Activated CD4-positive, alpha-beta memory T cell treated with anti-CD3 and anti-CD28 coated beads for 36 hours (primary cell): ENCODE measurements at regions not wholly inside any gene's neighbourhood (a gene's known extent, or its start where the extent isn't known, plus 50 kb on each side); places are given as distances from the start of the nearest gene placed in this dataset.

Source experiments
- CTCF ChIA-PET: fragments of 350-600 bp; sonication (Branson Sonifier 250); formaldehyde crosslinking; loops from one replicate; lab custom pipeline; 2021; ENCODE audit warnings: antibody characterized with exemption, inconsistent platforms; lab: Charles Lee
- POLR2A ChIA-PET: fragments of 350-600 bp; sonication (Branson Sonifier 250); formaldehyde crosslinking; loops from one replicate; lab custom pipeline; 2021; ENCODE audit warnings: antibody characterized with exemption; lab: Charles Lee
- DNase-seq: peaks from one replicate; pipeline ENCODE4 v3.0.0-alpha.2; 2020
- H3K27ac Mint-ChIP-seq: one replicate; pipeline ENCODE4 v1.8.0; 2021; ENCODE audit warnings: mixed read lengths
- H3K27me3 Mint-ChIP-seq: one replicate; pipeline ENCODE4 v1.8.0; 2021; ENCODE audit warnings: mixed read lengths
- H3K36me3 Mint-ChIP-seq: one replicate; pipeline ENCODE4 v1.8.0; 2021; ENCODE audit warnings: mixed read lengths
- H3K4me1 Mint-ChIP-seq: one replicate; pipeline ENCODE4 v1.8.0; 2021; ENCODE audit warnings: low read depth, mixed read lengths
- H3K4me3 Mint-ChIP-seq: one replicate; pipeline ENCODE4 v1.8.0; 2021; ENCODE audit warnings: mild to moderate bottlenecking, mixed read lengths
- H3K9me3 Mint-ChIP-seq: one replicate; pipeline ENCODE4 v1.8.0; 2021; ENCODE audit warnings: mixed read lengths
- intact Hi-C: fragments of 100-400 bp; cut with micrococcal nuclease; formaldehyde crosslinking; loops from one replicate; pipeline ENCODE4 v1.15.1; 2023

DNA sequence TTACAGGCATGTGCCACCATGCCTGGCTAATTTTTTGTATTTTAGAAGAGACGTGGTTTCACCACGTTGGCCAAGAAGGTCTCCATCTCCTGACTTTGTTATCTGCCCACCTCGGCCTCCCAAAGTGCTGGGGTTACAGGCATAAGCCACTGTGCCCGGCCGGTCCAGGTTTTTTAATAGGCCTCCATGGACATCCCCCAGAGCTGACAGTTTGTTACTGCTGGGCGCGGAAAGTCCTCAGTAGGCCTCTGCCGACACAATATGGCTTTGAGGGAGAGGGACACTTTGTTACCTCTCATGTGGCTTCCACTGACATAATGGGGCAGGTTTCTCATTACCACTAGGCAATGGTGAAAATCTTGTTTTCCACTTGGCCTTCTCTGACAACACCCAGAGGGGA lies 152.0 kb downstream of the WNT7A start:
- DNase-seq = no peak
- ChIA-PET POLR2A (no interaction called here), CTCF (no interaction called here)
- peaks cover 24% of the 10 kb centered on the region for H3K27me3 Mint-ChIP-seq
- intact Hi-C loops = no loop called here
- H3K4me3 Mint-ChIP-seq = no peak overlapping the region
- H3K4me1 Mint-ChIP-seq = no peaks in the 10 kb centered on the region
- H3K27ac Mint-ChIP-seq = no peak overlapping the region
- peaks cover 11% of the 10 kb centered on the region for H3K9me3 Mint-ChIP-seq
- no peaks in the 10 kb centered on the region for H3K36me3 Mint-ChIP-seq

GRCh38 chr3:13723676-13724207 lies 156.1 kb downstream of the WNT7A start:
- CTCF ChIA-PET = interaction anchor here (0.6 kb wide), 1 partner anchor 67 kb away, joined by 4 read pairs; no protein-coding TSS in a partner anchor
- H3K4me3 Mint-ChIP-seq = no peak overlapping the region

DNA sequence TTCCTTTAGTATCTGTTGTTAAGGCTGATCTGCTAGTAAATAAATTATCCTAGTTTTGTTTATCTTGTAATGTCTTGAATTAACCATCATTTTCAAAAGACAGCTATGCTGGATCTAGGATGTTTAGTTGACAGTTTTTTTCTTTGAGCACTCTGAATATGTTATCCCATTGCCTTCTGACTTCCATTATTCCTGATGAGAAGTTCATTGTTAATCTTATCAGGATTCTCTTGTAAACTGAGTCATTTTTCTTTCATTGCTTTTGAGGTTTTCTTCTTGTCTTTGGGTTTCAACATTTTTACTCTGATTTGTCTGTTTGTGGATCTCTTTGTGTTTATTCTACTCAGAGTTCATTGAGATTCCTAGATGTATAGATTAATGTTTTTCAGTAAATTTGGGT lies 157.7 kb downstream of the WNT7A start:
- no peaks in the 10 kb centered on the region for H3K36me3 Mint-ChIP-seq
- intact Hi-C loops = no loop called here
- no peak for DNase-seq
- H3K4me1 Mint-ChIP-seq = no peaks in the 10 kb centered on the region
- peaks cover 22% of the 10 kb centered on the region for H3K9me3 Mint-ChIP-seq
- POLR2A ChIA-PET = no interaction called here
- CTCF ChIA-PET = no interaction called here
- H3K27ac Mint-ChIP-seq = no peak overlapping the region
- H3K4me3 Mint-ChIP-seq = no peak overlapping the region
- peaks cover under 1% of the 10 kb centered on the region for H3K27me3 Mint-ChIP-seq

More at GRCh38 chr3:13723676-13724207, 156.1 kb downstream of the WNT7A start:
- POLR2A ChIA-PET = no interaction called here
- no peaks in the 10 kb centered on the region for H3K36me3 Mint-ChIP-seq
- intact Hi-C loops = no loop called here
- no peaks in the 10 kb centered on the region for H3K4me1 Mint-ChIP-seq
- H3K9me3 Mint-ChIP-seq = peaks cover 22% of the 10 kb centered on the region
- H3K27ac Mint-ChIP-seq = no peak overlapping the region
- no peak for DNase-seq
- H3K27me3 Mint-ChIP-seq = peaks cover 5% of the 10 kb centered on the region

DNA sequence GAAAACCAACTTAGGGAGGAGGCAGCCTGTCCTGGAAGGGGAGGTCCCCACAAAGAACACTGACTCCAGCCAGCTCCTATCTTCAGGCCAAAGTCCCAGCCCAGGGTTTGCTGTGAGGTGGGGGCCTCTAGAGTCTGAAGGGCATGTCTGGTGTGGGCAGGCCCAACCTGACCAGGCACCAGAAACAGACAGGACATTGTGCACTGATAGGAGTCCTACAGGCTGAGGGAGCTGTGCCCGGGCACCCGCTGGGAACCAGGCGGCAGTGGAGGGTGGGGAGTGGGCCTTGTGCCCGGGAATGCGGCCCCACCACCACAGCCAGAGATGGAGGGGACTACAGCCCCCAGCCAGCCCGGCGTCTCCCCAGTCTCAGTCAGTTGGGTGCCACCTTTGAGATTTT lies 161.4 kb downstream of the WNT7A start:
- H3K36me3 Mint-ChIP-seq = no peaks in the 10 kb centered on the region

DNA sequence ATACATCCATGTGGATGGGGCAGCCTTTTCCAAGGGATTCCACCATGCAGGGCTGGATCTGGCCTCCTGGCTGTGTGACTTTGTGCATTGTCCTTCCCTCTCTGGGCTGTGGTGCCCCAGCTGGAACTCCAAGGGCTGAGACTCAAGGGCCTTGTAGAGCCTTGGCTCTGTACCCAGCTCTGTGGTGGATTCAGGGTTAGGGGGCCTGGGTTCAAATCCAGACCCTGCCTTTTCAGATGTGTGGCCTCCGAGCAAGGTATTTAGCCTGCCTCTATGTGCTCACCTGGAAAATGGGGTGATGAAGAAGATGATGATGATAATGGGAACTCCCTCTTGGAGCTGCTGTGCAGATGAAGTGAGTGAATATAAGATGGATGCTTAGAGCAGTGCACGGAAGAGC lies 161.9 kb downstream of the WNT7A start:
- no peaks in the 10 kb centered on the region for H3K4me1 Mint-ChIP-seq
- intact Hi-C loops = no loop called here
- H3K9me3 Mint-ChIP-seq = peaks cover 20% of the 10 kb centered on the region
- ChIA-PET CTCF (interaction anchor here (0.8 kb wide), 1 partner anchor 232 kb away, joined by 3 read pairs; no protein-coding TSS in a partner anchor), POLR2A (no interaction called here)
- DNase-seq = no peak
- no peaks in the 10 kb centered on the region for H3K27me3 Mint-ChIP-seq
- no peak overlapping the region for H3K4me3 Mint-ChIP-seq
- H3K27ac Mint-ChIP-seq = no peak overlapping the region
- no peaks in the 10 kb centered on the region for H3K36me3 Mint-ChIP-seq

More for the DNA sequence above, 161.4 kb downstream of the WNT7A start:
- H3K9me3 Mint-ChIP-seq = peaks cover 20% of the 10 kb centered on the region
- H3K27ac Mint-ChIP-seq = no peak overlapping the region
- no peaks in the 10 kb centered on the region for H3K4me1 Mint-ChIP-seq
- H3K4me3 Mint-ChIP-seq = no peak overlapping the region
- H3K27me3 Mint-ChIP-seq = no peaks in the 10 kb centered on the region
- ChIA-PET CTCF (interaction anchor here (0.8 kb wide), 1 partner anchor 232 kb away, joined by 3 read pairs; no protein-coding TSS in a partner anchor), POLR2A (no interaction called here)
- intact Hi-C loops = no loop called here
- DNase-seq = no peak

GRCh38 chr3:13717222-13717895 lies 162.5 kb downstream of the WNT7A start:
- no peak overlapping the region for H3K4me3 Mint-ChIP-seq
- intact Hi-C loops = no loop called here
- H3K9me3 Mint-ChIP-seq = peaks cover 16% of the 10 kb centered on the region
- DNase-seq = no peak
- no peak overlapping the region for H3K27ac Mint-ChIP-seq
- POLR2A ChIA-PET = no interaction called here
- no peaks in the 10 kb centered on the region for H3K36me3 Mint-ChIP-seq
- no peaks in the 10 kb centered on the region for H3K27me3 Mint-ChIP-seq
- H3K4me1 Mint-ChIP-seq = no peaks in the 10 kb centered on the region
- CTCF ChIA-PET = no interaction called here

- no peak overlapping the region for H3K4me3 Mint-ChIP-seq
- intact Hi-C loops = no loop called here
- ChIA-PET POLR2A (no interaction called here), CTCF (no interaction called here)
- H3K4me1 Mint-ChIP-seq = no peaks in the 10 kb centered on the region
- no peaks in the 10 kb centered on the region for H3K27me3 Mint-ChIP-seq
- no peaks in the 10 kb centered on the region for H3K36me3 Mint-ChIP-seq
- H3K27ac Mint-ChIP-seq = no peak overlapping the region
- DNase-seq = no peak
- peaks cover 9% of the 10 kb centered on the region for H3K9me3 Mint-ChIP-seq
These were observed 163.2 kb downstream of the WNT7A start for GRCh38 chr3:13716540-13717221.

DNA sequence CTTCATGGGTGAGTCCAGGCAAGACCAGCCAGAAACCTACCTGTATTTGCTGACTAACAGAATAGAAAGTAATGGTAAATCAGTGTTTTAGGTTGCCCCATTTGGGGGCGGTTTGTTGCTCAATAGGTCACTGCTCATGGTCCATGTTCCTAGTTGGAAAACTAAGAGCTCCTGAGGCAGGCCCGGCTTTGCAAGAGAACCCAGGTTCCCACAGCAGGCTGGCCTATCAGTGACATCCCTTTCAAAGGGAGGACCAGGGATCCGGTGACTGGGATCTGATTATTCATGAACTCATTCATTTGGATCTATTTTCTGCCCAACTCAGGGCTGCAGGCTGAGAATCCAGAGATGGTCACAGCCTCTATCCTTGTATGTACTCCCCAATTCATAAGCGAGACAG lies 163.9 kb downstream of the WNT7A start:
- H3K27me3 Mint-ChIP-seq = no peaks in the 10 kb centered on the region
- POLR2A ChIA-PET = no interaction called here
- DNase-seq = no peak
- H3K36me3 Mint-ChIP-seq = no peaks in the 10 kb centered on the region
- H3K27ac Mint-ChIP-seq = no peak overlapping the region
- CTCF ChIA-PET = no interaction called here
- intact Hi-C loops = no loop called here
- peaks cover 14% of the 10 kb centered on the region for H3K9me3 Mint-ChIP-seq
- no peak overlapping the region for H3K4me3 Mint-ChIP-seq
- H3K4me1 Mint-ChIP-seq = no peaks in the 10 kb centered on the region

- no peaks in the 10 kb centered on the region for H3K27me3 Mint-ChIP-seq
- ChIA-PET POLR2A (no interaction called here), CTCF (no interaction called here)
- peaks cover 15% of the 10 kb centered on the region for H3K9me3 Mint-ChIP-seq
- no peak overlapping the region for H3K4me3 Mint-ChIP-seq
- H3K36me3 Mint-ChIP-seq = peaks cover under 1% of the 10 kb centered on the region
- intact Hi-C loops = no loop called here
- H3K4me1 Mint-ChIP-seq = no peaks in the 10 kb centered on the region
- no peak for DNase-seq
- H3K27ac Mint-ChIP-seq = no peak overlapping the region
These were observed 164.5 kb downstream of the WNT7A start for GRCh38 chr3:13715167-13715954.

GRCh38 chr3:13714251-13714916 lies 165.5 kb downstream of the FBLN2 start:
- peaks cover 15% of the 10 kb centered on the region for H3K9me3 Mint-ChIP-seq
- ChIA-PET POLR2A (no interaction called here), CTCF (no interaction called here)
- intact Hi-C loops = no loop called here
- no peak for DNase-seq
- peaks cover 2% of the 10 kb centered on the region for H3K27me3 Mint-ChIP-seq
- no peak overlapping the region for H3K27ac Mint-ChIP-seq
- H3K36me3 Mint-ChIP-seq = peaks cover 2% of the 10 kb centered on the region
- H3K4me3 Mint-ChIP-seq = no peak overlapping the region
- H3K4me1 Mint-ChIP-seq = no peaks in the 10 kb centered on the region

DNA sequence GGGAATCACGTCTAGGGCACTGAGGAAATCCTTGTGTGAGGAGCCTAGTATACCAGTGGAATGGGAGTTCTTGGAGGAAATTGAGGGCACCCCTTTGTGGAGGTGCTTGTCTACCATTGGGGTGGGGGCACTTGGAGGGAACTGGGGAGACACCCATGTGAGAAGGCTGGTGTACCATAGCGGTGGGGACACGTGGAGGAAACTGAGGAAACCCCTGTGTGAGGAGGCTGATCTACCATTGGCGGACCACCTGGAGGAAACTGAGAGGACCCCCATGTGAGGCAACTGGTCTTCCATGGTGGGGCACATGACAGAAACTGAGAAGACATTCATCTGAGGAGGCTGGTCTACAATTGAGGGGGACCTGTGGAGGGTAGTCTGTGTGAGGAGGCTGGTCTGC lies 164.5 kb downstream of the FBLN2 start:
- Mint-ChIP-seq H3K4me1 (no peaks in the 10 kb centered on the region), H3K36me3 (peaks cover 2% of the 10 kb centered on the region), H3K4me3 (no peak overlapping the region), H3K9me3 (peaks cover 15% of the 10 kb centered on the region), H3K27me3 (peaks cover 10% of the 10 kb centered on the region), H3K27ac (no peak overlapping the region)
- CTCF ChIA-PET = no interaction called here
- POLR2A ChIA-PET = no interaction called here
- intact Hi-C loops = no loop called here
- no peak for DNase-seq
